CD4-positive, alpha-beta T cell (primary cell): ENCODE measurements at regions not wholly inside any gene's neighbourhood (a gene's known extent, or its start where the extent isn't known, plus 50 kb on each side); places are given as distances from the start of the nearest gene placed in this dataset.

Source experiments
- ATAC-seq: fragments of 200-7000 bp; cut with Tn5 transposase; one replicate; pipeline ENCODE4 v1.10.0; 2022; ENCODE audit warnings: mild to moderate bottlenecking; ENCODE audit not compliant: poor library complexity
- CTCF ChIA-PET: fragments of 350-600 bp; sonication (Branson Sonifier 250); formaldehyde crosslinking; loops from one replicate; lab custom pipeline; 2021; ENCODE audit warnings: antibody characterized with exemption, inconsistent platforms; lab: Charles Lee
- POLR2A ChIA-PET: fragments of 350-600 bp; sonication (Branson Sonifier 250); formaldehyde crosslinking; loops from one replicate; lab custom pipeline; 2021; ENCODE audit warnings: antibody characterized with exemption, inconsistent platforms; lab: Charles Lee
- DNase-seq, 14 experiments: peaks; one replicate each; pipeline ENCODE4 v3.0.0-alpha.2; 2013 to 2020; ENCODE audit warnings: mixed read lengths in 2 of 14
- H3K27ac ChIP-seq, 2 donors: one replicate each; pipeline versions ENCODE4 v1.5.1 to v1.7.0; 2013; ENCODE audit warnings: low read length in 2 of 2, low read depth in 1 of 2, mild to moderate bottlenecking in 1 of 2
- H3K27me3 ChIP-seq, 2 experiments: 1 replicate in 1 of 2; 2 replicates in 1 of 2; pipeline versions ENCODE4 v1.6.1 to v1.7.0; 2013; ENCODE audit warnings: low read length in 2 of 2, control low read depth in 1 of 2, mild to moderate bottlenecking in 1 of 2, moderate library complexity in 1 of 2; ENCODE audit not compliant: insufficient read depth in 2 of 2, control insufficient read depth in 1 of 2
- H3K36me3 ChIP-seq: one replicate; pipeline ENCODE4 v1.6.1; 2013; ENCODE audit warnings: low read length, control low read depth; ENCODE audit not compliant: insufficient read depth
- H3K4me1 ChIP-seq: one replicate; pipeline ENCODE4 v1.6.1; 2013; ENCODE audit warnings: low read length, control low read depth; ENCODE audit not compliant: insufficient read depth
- H3K4me3 ChIP-seq: one replicate; pipeline ENCODE4 v1.5.1; 2013; ENCODE audit warnings: mild to moderate bottlenecking, low read length, moderate library complexity
- H3K9me3 ChIP-seq, 2 experiments: 1 replicate in 1 of 2; 2 replicates in 1 of 2; pipeline versions ENCODE4 v1.6.1 to v1.7.0; 2013; ENCODE audit warnings: low read length in 2 of 2, mild to moderate bottlenecking in 2 of 2, control low read depth in 1 of 2, moderate library complexity in 1 of 2; ENCODE audit not compliant: control insufficient read depth in 1 of 2, insufficient read depth in 1 of 2
- H3K27ac Mint-ChIP-seq: one replicate; pipeline ENCODE4 v1.8.0; 2020; ENCODE audit warnings: mixed read lengths
- H3K27me3 Mint-ChIP-seq: one replicate; pipeline ENCODE4 v1.8.0; 2021; ENCODE audit warnings: mixed read lengths
- H3K36me3 Mint-ChIP-seq: one replicate; pipeline ENCODE4 v1.8.0; 2021; ENCODE audit warnings: low read depth, mixed read lengths
- H3K4me1 Mint-ChIP-seq: one replicate; pipeline ENCODE4 v1.8.0; 2021; ENCODE audit warnings: low read depth, mixed read lengths
- H3K4me3 Mint-ChIP-seq: one replicate; pipeline ENCODE4 v1.8.0; 2020; ENCODE audit warnings: mild to moderate bottlenecking, mixed read lengths
- H3K9me3 Mint-ChIP-seq: one replicate; pipeline ENCODE4 v1.8.0; 2020; ENCODE audit warnings: mixed read lengths
- CTCF ChIP-seq: fragments of 200-600 bp; IDR thresholded peaks from one replicate; pipeline ENCODE4 v1.8.0; 2022; ENCODE audit warnings: antibody characterized with exemption, mild to moderate bottlenecking
- intact Hi-C, 2 experiments: fragments of 100-400 bp; cut with DNase I in 1 of 2; cut with micrococcal nuclease in 1 of 2; formaldehyde crosslinking; loops; one replicate each; pipeline versions ENCODE4 v1.15.1 to v1.9.0; 2023 to 2025; cut with DNase I, micrococcal nuclease

GRCh38 chr4:99722725-99723124 lies 65.1 kb upstream of the C4orf54 start:
- H3K27me3 Mint-ChIP-seq = peaks cover 11% of the 10 kb centered on the region
- DNase-seq = no peak
- H3K4me1 Mint-ChIP-seq = no peaks in the 10 kb centered on the region
- Histone ChIP-seq H3K4me3 (no peak overlapping the region), H3K27me3 (no peaks in the 10 kb centered on the region), H3K36me3 (no peaks in the 10 kb centered on the region), H3K27ac (no peak overlapping the region), H3K4me1 (no peaks in the 10 kb centered on the region), H3K9me3 (no peaks in the 10 kb centered on the region)
- no peaks in the 10 kb centered on the region for H3K36me3 Mint-ChIP-seq
- intact Hi-C loops = no loop called here
- no peak overlapping the region for H3K27ac Mint-ChIP-seq
- CTCF ChIA-PET = no interaction called here
- POLR2A ChIA-PET = no interaction called here
- no peaks in the 10 kb centered on the region for H3K9me3 Mint-ChIP-seq
- no peak for ATAC-seq
- no peak overlapping the region for H3K4me3 Mint-ChIP-seq
- TF ChIP-seq CTCF = no peak

GRCh38 chr4:99722006-99722405 lies 64.4 kb upstream of the C4orf54 start:
- intact Hi-C loops = no loop called here

GRCh38 chr4:99720206-99720605 lies 62.6 kb upstream of the C4orf54 start:
- no peaks in the 10 kb centered on the region for H3K9me3 Mint-ChIP-seq
- ChIA-PET POLR2A (no interaction called here), CTCF (no interaction called here)

More at GRCh38 chr4:99722006-99722405, 64.4 kb upstream of the C4orf54 start:
- POLR2A ChIA-PET = no interaction called here
- H3K36me3 ChIP-seq = no peaks in the 10 kb centered on the region
- H3K27me3 Mint-ChIP-seq = peaks cover 11% of the 10 kb centered on the region
- H3K27ac Mint-ChIP-seq = no peak overlapping the region
- H3K4me1 ChIP-seq = no peaks in the 10 kb centered on the region
- ATAC-seq (no peak), DNase-seq (no peak)
- no peak for TF ChIP-seq CTCF
- H3K4me3 Mint-ChIP-seq = no peak overlapping the region
- no peak overlapping the region for H3K4me3 ChIP-seq
- H3K9me3 Mint-ChIP-seq = no peaks in the 10 kb centered on the region
- no peak overlapping the region for H3K27ac ChIP-seq
- no peaks in the 10 kb centered on the region for H3K36me3 Mint-ChIP-seq
- no peaks in the 10 kb centered on the region for H3K27me3 ChIP-seq
- no peaks in the 10 kb centered on the region for H3K4me1 Mint-ChIP-seq
- H3K9me3 ChIP-seq = no peaks in the 10 kb centered on the region
- CTCF ChIA-PET = no interaction called here

More at GRCh38 chr4:99720206-99720605, 62.6 kb upstream of the C4orf54 start:
- Mint-ChIP-seq H3K4me1 (no peaks in the 10 kb centered on the region), H3K36me3 (no peaks in the 10 kb centered on the region), H3K27ac (no peak overlapping the region), H3K27me3 (peaks cover 11% of the 10 kb centered on the region), H3K4me3 (no peak overlapping the region)
- Histone ChIP-seq H3K4me3 (no peak overlapping the region), H3K27ac (no peak overlapping the region), H3K9me3 (no peaks in the 10 kb centered on the region), H3K4me1 (no peaks in the 10 kb centered on the region), H3K27me3 (no peaks in the 10 kb centered on the region), H3K36me3 (no peaks in the 10 kb centered on the region)
- no peak for DNase-seq
- ATAC-seq = no peak
- intact Hi-C loops = no loop called here
- TF ChIP-seq CTCF = no peak
